GM21381 (cell line): ENCODE measurements at regions not wholly inside any gene's neighbourhood (a gene's known extent, or its start where the extent isn't known, plus 50 kb on each side); places are given as distances from the start of the nearest gene placed in this dataset.

Experiments used
- ATAC-seq: cut with Tn5 transposase; IDR thresholded peaks from one replicate; pipeline ENCODE4 v1.9.1; 2021; ENCODE audit warnings: mild to moderate bottlenecking, moderate library complexity; ENCODE audit not compliant: unreplicated experiment

- no peak for ATAC-seq
These were observed 196.1 kb upstream of the ID2 start for GRCh38 chr2:8485736-8486135.

- ATAC-seq = no peak
These were observed 195.7 kb upstream of the ID2 start for GRCh38 chr2:8486141-8486540.

- ATAC-seq = peak; percentile 20
These were observed 194.4 kb upstream of the ID2 start for GRCh38 chr2:8487461-8487932.

GRCh38 chr2:8488001-8488738 lies 193.7 kb upstream of the ID2 start:
- peak; percentile 79 for ATAC-seq

GRCh38 chr2:8489221-8489620 lies 192.6 kb upstream of the ID2 start:
- ATAC-seq = no peak

- no peak for ATAC-seq
These were observed 192.1 kb upstream of the ID2 start for GRCh38 chr2:8489751-8490150.

GRCh38 chr2:8490166-8490721 lies 191.6 kb upstream of the ID2 start:
- no peak for ATAC-seq

- ATAC-seq = no peak
These were observed 190.4 kb upstream of the ID2 start for GRCh38 chr2:8491296-8492027.

GRCh38 chr2:8494151-8494550 lies 187.7 kb upstream of the ID2 start:
- ATAC-seq = no peak

GRCh38 chr2:8494589-8494988 lies 187.3 kb upstream of the ID2 start:
- ATAC-seq = no peak

- no peak for ATAC-seq
These were observed 186.5 kb upstream of the ID2 start for GRCh38 chr2:8495189-8495989.

GRCh38 chr2:8496079-8496478 lies 185.8 kb upstream of the ID2 start:
- ATAC-seq = no peak

- no peak for ATAC-seq
These were observed 185.2 kb upstream of the ID2 start for GRCh38 chr2:8496617-8497016.

- ATAC-seq = no peak
These were observed 182.9 kb upstream of the ID2 start for GRCh38 chr2:8498994-8499393.

- no peak for ATAC-seq
These were observed 181.5 kb upstream of the ID2 start for GRCh38 chr2:8500124-8501054.

GRCh38 chr2:8501061-8501720 lies 180.7 kb upstream of the ID2 start:
- no peak for ATAC-seq

- ATAC-seq = no peak
These were observed 179.5 kb upstream of the ID2 start for GRCh38 chr2:8502316-8502715.

GRCh38 chr2:8505311-8505920 lies 176.4 kb upstream of the ID2 start:
- ATAC-seq = no peak

GRCh38 chr2:8506746-8507145 lies 175.1 kb upstream of the ID2 start:
- ATAC-seq = no peak
